ENCODE measurements at regions not wholly inside any gene's neighbourhood (a gene's known extent, or its start where the extent isn't known, plus 50 kb on each side); places are given as distances from the start of the nearest gene placed in this dataset.

GRCh38 chr1:199010933-199011332 is 372.1 kb downstream of the PTPRC start:
- TF ChIP-seq GLIS3 (CRISPR knock-in tag; IDR thresholded peaks at IDR 0.05) (no peak), PPARA (CRISPR knock-in tag; IDR thresholded peaks at IDR 0.05; ENCODE audit: borderline replicate concordance) (no peak), CSDC2 (CRISPR knock-in tag; IDR thresholded peaks at IDR 0.05) (no peak), ZFP30 (CRISPR knock-in tag; IDR thresholded peaks at IDR 0.05) (no peak), BACH2 (CRISPR knock-in tag; IDR thresholded peaks at IDR 0.05; ENCODE audit: borderline replicate concordance) (no peak)
- TF ChIP-seq, protein P1, sequence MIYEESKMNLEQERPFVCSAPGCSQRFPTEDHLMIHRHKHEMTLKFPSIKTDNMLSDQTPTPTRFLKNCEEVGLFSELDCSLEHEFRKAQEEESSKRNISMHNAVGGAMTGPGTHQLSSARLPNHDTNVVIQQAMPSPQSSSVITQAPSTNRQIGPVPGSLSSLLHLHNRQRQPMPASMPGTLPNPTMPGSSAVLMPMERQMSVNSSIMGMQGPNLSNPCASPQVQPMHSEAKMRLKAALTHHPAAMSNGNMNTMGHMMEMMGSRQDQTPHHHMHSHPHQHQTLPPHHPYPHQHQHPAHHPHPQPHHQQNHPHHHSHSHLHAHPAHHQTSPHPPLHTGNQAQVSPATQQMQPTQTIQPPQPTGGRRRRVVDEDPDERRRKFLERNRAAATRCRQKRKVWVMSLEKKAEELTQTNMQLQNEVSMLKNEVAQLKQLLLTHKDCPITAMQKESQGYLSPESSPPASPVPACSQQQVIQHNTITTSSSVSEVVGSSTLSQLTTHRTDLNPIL (CRISPR knock-in tag; IDR thresholded peaks at IDR 0.05; ENCODE audit: low read depth), result no peak
